ENCODE measurements at regions not wholly inside any gene's neighbourhood (a gene's known extent, or its start where the extent isn't known, plus 50 kb on each side); places are given as distances from the start of the nearest gene placed in this dataset.
"Not testable (repeated sequence)": the region's sequence is repeated elsewhere in the genome, so short reads cannot be mapped to it uniquely, and the experiment has no call there.

- no peak for DNase-seq
These were observed 473.8 kb upstream of the ZNF608 start for GRCh38 chr5:125220284-125220683.

DNA sequence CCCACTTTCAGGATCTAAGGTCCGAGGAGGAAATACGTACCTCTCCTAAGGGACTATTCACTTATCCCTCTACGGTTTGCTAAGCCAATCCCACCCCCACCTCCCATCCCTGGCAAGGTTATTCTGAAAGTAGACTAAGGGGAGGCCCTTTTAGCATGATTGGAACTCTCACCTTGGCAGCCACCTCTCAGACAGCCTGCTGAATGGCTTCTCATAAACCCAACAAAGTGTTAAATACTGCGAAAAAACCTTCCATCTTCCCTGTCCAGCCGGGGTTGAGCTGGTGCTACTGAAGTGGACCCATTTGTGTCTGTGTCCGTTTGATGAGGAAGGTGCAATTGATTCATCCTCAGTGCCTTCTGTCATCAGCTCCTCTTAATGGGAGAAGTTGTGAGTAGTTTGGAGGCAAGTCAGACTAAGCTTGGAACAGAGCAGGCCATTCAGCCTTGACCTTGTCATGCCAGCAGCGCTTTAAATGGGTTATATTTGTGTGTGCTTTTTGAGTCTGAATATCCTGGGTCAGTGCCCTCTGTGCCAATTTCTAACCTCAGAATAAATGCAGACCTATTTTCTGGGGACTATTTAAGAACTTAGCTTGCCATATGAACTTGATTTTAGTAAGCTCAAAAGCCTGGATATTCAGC is 476.3 kb upstream of the ZNF608 start:
- no peak for DNase-seq

DNA sequence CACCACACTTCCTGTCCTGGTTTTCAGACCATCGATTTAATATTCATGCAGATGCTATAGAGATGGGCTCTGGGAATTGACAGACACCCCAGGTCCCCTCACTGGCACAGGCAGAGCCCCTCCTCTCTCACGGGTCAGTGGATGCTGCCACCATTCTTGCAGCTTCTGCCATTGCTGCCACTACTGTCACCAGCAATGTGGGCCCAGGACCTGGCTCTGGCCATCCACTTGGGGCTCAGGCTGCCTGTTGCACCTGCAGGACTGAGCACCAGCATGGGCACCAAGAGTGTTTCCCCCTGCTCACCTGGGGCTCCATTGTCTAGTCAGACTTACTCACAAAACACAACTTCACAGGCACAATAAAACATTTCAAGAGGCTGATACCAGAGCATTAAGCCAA is 479.0 kb upstream of the ZNF608 start:
- DNase-seq: no peak

DNA sequence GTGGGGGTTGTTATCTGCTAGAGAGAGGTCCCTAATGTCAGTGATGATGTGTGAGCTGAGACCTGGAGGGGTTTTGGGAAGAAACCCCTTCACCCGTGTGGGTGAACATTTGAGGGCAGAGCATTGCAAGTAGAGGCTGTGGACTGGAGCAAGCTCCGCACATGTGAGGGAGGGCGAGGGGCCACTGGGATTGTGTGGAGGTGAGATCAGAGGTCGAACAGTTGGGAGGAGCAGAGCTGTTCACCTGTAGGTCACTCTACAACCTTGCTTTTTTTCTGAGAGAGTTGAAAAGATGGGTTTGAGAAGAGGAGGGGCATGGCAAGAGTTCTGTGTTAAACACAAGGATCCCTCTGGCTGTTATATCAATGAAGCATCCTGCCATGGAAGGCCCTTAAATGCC is 480.4 kb upstream of the ZNF608 start:
- DNase-seq: no peak

GRCh38 chr5:125227333-125228095 is 481.1 kb upstream of the ZNF608 start:
- no peak for DNase-seq

- DNase-seq: no peak
These were observed 482.1 kb upstream of the ZNF608 start for GRCh38 chr5:125228363-125229070.

GRCh38 chr5:125229556-125229955 is 483.1 kb upstream of the ZNF608 start:
- no peak for DNase-seq

DNA sequence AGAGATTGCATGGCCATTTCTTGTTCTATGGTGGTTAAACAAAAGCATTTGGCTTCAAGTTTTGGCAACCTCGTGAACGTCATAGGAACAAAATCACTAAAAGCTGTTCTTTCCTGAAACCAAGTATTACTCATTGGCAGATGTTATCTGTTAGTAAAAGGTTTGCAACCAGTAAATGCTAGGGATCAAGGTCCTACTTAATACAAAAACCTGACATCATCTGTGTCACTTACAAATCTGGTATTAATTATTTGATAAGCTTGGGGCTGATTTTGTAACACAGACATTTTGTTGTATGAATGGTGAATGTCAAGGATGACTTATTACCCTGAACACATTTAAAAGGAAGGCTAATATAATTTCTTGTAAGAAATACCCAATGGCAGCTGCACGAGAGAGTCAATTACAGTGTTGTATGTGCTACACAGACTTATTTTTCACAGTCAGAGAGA is 486.4 kb upstream of the ZNF608 start:
- no peak for DNase-seq

DNA sequence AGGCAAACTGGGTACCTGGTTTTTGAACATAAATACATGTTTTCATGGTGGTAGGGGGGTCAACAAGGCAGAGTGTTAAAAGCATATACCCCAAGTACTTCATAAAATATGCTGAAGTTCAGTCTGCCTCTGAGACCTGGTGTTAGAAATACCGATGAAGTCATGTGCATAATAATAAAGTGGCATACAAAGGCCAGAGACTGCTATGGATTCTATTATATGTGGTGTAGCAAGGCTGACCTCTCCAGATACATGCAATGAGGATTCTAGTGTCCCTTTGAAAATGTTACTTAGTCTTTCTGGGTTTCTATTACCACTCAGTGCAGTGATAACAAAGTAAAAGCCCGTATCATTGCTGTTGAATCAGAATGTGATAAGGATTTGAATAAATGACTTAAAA is 487.5 kb upstream of the ZNF608 start:
- DNase-seq: no peak

- no peak for DNase-seq
These were observed 489.6 kb upstream of the ZNF608 start for GRCh38 chr5:125236007-125236406.

DNA sequence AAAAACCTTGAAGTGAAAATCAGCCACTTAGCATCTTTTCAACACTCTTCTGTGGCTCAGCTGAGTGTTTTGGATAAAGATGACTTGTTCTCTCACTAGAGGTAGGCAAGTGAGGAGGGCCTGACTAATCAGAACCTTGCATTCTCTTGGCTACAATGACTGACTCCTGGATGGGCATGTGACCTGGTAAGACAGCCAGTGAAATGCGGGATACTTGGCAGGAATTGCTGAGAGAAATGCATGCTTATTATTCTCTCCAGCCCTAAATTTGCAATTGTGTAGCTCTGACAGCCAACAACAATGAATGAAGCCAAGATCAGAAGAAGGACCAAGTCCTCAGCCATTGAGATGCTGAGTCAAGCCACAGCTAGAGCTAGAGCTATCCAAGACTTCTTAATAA is 490.5 kb upstream of the ZNF608 start:
- no peak for DNase-seq

GRCh38 chr5:125244531-125244930 is 498.1 kb upstream of the ZNF608 start:
- no peak for DNase-seq

DNA sequence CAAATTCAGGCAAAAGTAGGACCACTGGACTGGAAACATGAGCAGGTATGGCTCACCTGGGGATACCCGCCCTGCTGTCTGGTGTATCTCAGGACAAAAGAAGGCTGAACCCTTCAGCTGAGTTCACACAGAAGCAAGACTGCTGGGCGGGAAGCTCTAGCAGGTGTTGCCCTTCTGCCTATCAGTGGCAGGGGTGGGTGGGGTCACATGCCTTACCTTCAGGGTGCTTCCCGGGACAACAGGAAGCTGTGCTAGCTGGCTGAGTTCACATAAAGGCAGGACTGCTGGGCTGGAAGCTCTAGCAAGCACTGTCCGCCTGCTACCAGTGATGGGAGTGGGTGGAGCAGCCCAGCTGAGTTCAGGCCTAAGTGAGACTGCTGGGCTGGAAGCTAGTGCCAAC is 498.8 kb upstream of the ZNF608 start:
- DNase-seq: no peak

DNA sequence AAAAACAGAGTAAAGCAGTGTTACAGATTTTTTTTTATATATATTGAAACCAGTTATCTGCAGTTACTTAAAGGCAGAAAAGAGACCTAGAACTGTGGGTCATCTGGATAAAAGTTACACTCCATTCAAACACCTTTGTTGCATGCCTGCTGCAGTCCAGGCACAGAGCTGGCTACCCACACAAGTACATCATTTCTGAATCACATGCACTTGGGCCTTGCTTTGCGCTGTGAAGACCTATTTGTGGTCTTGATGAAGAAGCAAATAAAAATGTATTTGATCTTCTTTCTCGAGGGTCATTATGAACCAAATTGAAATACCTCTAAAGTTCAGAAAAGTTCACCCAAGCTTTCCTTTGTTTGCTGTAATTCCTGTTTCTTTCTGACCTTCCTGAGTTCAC is 503.0 kb upstream of the ZNF608 start:
- no peak for DNase-seq

DNA sequence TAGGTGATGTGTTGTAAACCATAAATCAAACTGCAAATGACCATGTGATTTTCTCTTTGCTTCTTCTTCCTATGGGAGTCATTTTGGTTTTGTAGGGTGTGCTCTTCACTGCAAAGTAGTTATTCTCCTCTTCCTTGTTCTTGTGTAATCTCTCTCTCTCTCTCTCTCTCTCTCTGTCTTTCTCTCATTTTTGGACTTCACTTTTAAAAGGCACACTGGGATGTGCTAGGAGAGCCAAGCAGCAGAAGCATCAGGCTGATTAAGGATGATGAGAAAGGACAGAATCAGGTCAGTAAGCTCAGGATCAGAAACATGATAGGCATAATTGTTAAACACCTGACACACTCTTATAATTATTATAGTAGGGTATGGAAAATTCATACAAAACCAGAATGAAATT is 505.3 kb upstream of the ZNF608 start:
- DNase-seq: no peak

GRCh38 chr5:125253634-125254033 is 507.2 kb upstream of the ZNF608 start:
- DNase-seq: not testable (repeated sequence)

DNA sequence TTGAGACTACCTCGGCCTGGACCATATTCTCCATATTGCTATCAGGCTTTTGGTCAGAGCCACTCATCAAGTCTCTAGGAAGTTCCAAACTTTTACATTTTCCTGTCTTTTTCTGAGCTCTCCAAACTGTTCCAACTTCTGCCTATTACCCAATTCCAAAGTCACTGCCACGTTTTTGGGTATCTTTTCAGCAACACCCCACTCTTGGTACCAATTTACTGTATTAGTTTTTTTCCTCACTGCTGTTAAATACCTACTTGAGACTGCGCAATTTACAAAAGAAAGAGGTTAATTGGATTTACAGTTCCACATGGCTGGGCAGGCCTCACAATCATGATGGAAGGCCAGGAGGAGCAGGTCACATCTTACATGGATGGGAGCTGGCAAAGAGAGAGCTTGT is 507.8 kb upstream of the ZNF608 start:
- DNase-seq: no peak

GRCh38 chr5:125256296-125256695 is 509.9 kb upstream of the ZNF608 start:
- DNase-seq: no peak

DNA sequence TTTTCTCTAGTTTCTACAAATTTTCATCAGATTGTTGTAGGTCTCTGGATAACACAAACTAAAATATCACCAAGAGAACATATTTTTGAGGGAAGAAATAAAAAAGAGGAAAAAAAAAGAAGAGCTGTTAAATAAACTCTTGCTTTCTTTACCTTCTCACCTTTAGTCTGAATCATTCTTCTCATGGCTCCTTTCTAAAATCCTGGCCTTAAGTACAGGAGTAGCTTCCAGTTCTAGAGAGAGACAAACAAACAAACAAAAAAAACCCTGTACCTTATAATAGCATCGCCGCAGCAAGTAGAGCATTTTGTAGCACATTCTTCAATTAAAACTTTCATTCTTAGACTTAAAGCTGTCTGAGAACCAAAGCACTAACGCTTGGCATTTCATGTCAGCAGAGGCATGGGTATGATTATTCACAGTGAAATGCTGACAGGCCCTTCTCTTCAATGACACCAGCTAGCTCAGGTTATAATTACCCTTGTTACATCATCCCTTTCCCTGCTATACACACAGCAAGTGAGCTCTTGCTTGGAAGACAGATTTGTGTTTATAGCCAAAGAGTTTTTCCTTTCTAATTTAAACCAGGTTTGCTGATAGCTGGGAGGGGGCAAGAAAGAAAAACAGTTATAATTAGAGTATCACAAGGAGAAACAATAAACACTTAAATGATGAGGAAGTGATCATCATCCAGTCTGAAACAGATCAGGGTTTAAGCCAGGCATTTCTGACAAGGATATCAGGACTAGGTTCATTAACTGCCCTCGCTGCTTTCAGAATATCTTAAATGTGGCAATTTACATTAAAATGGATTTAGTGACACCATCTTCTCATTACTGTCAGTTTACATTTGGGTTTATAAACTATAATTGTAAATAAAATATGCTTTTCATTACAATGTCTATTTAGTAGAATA is 510.9 kb upstream of the ZNF608 start:
- DNase-seq: no peak

GRCh38 chr5:125257997-125258396 is 511.6 kb upstream of the ZNF608 start:
- no peak for DNase-seq

GRCh38 chr5:125258615-125259014 is 512.2 kb upstream of the ZNF608 start:
- DNase-seq: no peak

DNA sequence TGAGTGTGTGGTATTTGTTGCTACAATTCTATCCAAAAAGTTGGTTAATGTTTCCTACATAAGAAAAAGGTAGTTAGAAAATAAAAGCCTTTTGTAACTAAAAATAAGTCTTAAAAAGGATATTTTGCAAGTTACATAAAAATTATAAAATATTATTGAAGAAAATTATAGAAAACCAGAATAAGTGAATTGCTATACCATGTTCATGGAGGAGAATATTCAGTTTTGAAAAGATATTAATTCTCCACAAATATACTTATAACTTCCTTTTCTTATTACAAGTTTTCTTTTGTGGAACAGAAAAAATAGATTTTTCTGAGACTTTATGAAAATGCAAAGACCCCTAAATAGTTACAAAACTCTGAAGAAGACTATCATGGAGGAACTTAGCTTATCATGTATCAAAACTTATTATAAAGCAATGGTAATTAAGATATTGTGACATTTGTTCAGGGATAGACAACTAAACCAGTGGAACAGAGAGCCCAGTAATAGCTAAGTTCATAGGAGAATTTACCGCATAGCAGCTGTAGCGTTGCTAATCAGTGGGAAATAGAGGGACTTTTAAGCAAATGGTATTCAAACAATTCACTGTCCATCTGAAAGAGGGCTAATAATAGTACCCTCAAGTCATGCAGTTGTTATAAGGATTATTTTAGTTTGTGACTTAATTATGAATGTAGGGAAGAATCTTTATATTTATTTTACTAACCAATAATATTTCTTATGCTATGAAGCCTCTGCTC is 515.2 kb upstream of the ZNF608 start:
- DNase-seq: no peak

Measured in central memory CD4-positive, alpha-beta T cell (primary cell).